GM03348 (cell line): ENCODE measurements at regions not wholly inside any gene's neighbourhood (a gene's known extent, or its start where the extent isn't known, plus 50 kb on each side); places are given as distances from the start of the nearest gene placed in this dataset.

ENCODE experiments used
- DNase-seq: peaks from one replicate; pipeline ENCODE4 v3.0.0; 2012; ENCODE audit warnings: low spot score

DNA sequence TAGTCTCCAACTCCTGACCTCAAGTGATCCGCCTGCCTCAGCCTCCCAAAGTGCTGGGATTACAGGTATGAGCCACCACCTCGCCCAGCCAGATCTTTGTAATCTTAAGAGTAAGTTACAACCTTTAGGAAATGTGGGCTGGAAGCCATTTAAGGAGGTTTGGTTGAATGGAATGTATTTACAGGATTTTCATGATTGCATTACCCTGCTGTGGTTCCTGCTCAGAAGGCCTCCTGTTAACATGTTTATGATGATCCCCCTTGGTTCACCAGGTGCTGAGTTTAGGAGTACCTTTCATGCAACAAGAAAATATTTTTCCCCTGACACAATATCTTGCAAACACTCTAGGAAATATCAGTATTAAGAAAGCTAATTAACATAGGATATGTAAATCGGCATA is 187.4 kb upstream of the SH3BP4 start:
- DNase-seq, result no peak

GRCh38 chr2:234763002-234763873 is 188.6 kb upstream of the SH3BP4 start:
- peak; percentile 67 for DNase-seq

GRCh38 chr2:234761910-234762309 is 189.9 kb upstream of the SH3BP4 start:
- DNase-seq, result no peak

DNA sequence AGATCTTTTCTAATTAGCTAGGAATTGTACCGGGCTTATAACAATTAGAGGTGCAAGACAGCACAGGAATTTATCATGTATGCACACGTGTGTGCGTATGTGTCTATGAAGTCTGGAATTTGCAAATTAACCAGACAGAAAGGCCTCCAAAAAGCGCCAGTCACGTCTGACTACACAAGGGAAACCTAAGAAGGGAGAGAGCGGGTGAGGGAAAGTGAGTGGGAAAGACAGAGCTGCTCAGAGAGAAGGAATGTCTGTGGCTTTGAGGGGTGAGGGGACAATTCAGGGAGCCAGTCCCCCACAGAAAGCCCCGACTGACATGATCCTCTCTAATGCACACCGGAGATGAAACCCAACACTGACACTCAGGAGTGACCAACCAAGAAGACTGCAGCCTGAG is 197.7 kb upstream of the SH3BP4 start:
- no peak for DNase-seq

DNA sequence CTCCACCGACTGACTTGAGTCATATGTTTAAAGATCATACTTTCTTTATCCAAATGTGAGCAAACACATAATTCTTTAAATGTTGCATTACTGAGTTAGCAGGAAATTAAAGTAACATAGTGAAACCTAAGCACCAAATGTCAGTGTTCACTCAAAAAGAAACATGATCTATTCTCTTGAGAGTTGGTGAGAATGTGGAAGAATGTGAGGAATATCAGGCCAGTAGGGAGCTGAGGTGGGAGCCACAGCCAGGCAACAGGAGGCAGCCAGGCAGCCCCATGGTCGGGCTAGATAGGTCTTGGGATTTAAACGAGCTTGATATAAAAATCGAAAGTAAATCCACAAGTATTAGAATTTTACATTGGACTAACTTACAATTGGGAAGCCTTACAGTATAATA is 198.1 kb upstream of the SH3BP4 start:
- DNase-seq, result no peak

- DNase-seq, result no peak
These were observed 198.9 kb upstream of the SH3BP4 start for GRCh38 chr2:234752966-234753365.

GRCh38 chr2:234751275-234751973 is 200.4 kb upstream of the SH3BP4 start:
- DNase-seq, result no peak

DNA sequence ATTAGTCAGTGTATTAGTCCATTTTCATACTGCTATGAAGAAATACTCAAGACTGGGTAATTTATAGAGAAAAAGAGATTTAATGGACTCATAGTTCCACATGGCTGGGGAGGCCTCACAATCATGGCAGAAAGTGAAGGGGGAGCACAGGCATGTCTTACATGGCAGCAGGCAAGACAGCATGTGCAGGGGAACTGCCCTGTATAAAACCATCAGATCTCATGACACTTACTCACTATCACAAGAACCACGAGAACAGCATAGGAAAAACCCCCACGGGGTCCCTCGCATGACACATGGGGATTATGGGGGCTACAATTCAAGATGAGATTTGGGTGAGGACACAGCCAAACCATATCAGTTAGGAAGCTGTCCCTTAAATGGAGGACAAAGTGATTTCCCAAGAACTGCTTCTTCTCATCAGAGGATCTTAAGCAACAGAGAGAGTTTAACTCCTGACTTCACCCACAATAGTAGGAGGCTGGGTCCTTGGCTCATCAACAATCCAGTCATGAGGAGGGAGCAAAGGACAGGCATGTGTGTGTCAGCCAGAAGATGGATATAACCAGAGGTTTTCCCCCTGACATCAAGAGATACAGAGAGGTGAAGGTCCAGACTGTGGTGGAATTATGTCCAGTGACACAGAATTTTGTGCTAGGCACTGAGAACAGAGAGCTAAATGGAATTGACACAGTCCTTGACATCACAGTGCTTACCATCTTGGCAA is 203.8 kb upstream of the SH3BP4 start:
- no peak for DNase-seq

DNA sequence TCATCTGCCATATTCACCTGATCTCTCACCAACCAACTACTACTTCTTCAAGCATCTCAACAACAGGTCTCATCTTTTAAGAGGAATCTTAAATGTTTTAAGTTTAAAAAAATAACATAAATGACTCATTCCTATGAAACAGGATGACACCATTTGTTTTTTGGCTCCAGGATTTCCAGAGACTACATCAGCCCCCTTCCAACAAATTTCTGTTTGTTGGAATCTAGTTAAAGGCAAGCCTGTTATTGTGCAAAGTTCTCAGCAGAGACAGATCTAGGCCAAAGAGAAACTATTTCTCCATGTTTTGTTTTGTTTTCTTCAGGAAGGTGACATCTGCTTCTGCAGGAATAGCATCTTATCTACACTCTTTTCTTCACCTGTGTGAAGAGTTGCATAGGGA is 204.8 kb upstream of the SH3BP4 start:
- DNase-seq, result no peak

- no peak for DNase-seq
These were observed 206.5 kb upstream of the SH3BP4 start for GRCh38 chr2:234745347-234745746.

- no peak for DNase-seq
These were observed 209.8 kb upstream of the SH3BP4 start for GRCh38 chr2:234741976-234742375.

GRCh38 chr2:234739061-234739460 is 212.8 kb upstream of the SH3BP4 start:
- no peak for DNase-seq

DNA sequence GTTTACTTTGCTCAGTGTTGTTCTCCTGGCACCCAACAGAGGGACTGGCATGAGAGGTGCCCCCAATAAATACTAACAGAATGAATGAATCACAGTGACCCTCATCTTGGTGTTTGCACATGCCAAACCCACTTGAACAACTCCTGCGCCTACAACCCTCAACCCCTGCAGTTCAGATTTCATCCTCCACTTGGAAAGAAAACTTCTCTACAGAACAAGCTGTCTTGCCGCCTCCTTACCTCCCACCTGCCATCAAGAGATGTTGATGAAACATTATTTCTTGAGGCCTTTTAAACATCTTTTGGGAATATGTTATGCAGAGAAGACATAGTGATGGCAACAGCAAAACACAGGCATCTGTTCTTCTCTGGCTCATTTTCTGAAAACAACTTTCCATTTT is 216.0 kb upstream of the SH3BP4 start:
- DNase-seq, result no peak

GRCh38 chr2:234733795-234734600 is 217.8 kb upstream of the SH3BP4 start:
- DNase-seq, result no peak

- no peak for DNase-seq
These were observed 218.7 kb upstream of the SH3BP4 start for GRCh38 chr2:234733093-234733489.

- no peak for DNase-seq
These were observed 219.3 kb upstream of the SH3BP4 start for GRCh38 chr2:234732404-234733092.

- no peak for DNase-seq
These were observed 220.6 kb upstream of the SH3BP4 start for GRCh38 chr2:234731236-234731635.

DNA sequence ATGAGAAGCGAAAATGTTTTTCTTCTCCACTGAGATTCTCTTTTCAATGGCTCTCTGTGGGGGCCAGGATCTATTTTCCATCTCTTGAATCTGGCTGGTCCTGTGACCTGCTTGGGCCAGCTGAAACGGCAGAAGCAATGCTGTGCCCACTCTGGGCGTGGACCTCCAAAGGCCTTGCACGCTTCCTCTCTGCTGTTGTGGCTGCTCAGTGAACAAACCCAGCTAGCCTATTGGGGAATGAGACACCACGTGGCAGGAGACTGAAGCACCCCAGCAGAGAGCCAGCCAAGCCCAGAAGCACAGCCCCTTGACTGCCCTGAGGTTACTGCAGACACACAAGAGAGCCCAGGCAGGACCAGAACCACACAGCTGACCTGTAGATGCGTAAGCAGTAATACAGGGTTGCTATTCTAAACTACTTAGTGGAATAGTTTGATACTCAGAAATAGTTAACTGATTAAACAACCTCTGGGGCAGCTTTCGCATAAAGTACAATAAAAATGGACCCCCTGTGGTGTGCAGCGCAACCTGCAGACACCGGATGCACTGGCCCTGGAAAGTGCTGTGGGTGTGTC is 221.7 kb upstream of the SH3BP4 start:
- no peak for DNase-seq

GRCh38 chr2:234725528-234726264 is 226.1 kb upstream of the SH3BP4 start:
- DNase-seq, result peak; percentile 51

DNA sequence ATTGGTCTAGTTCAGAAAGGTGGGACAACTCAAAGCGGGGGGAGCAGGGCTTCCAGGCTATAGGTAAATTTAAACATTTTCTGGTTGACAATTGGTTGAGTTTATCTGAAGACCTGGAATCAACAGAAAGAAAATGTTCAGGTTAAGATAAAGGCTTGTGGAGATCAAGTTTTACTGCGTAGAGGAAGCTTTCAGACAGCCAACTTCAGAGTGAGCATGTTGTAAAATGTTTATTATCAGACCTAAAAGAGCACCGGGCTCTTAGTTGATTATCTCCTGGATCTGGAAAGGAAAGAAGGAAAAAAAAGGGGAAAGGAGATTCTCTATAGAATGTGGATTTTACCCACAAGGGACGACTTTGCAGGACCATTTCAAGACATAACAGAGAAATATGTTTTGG is 227.0 kb upstream of the SH3BP4 start:
- no peak for DNase-seq
